ENCODE measurements at regions not wholly inside any gene's neighbourhood (a gene's known extent, or its start where the extent isn't known, plus 50 kb on each side); places are given as distances from the start of the nearest gene placed in this dataset.

DNA sequence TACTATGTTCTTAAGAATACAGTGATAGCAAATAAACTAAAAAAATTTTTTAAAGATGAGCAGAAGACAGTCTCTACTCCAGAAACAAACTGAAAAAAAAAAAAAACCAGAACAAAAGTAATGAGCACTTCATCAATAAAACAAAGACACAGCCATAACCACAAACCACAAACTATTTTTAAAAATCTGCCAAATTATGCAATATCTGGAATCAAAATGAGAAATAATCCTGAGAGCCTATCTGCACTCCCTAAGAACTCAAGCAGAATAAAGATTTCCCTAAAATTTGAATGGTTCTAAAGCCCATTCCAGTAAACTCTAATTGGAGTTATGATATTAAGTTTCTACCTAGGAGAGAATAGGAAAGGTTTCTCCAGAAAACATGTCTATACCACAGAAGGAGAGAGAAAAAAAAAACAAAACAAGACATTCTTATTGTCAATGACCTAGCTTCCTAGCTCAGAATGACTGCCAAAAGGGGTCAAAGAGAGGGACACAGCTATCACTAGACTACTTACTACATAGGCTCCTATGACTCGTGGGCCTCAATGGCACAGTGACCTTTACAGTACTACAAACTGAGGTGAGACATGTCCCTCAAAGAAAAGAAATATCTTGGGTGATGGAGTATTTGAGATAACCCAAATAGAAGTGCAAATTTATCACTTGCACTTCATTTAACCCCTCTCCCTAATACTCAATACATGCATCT is 262.8 kb downstream of the ZEB2 start:
- TF ChIP-seq, protein P1, sequence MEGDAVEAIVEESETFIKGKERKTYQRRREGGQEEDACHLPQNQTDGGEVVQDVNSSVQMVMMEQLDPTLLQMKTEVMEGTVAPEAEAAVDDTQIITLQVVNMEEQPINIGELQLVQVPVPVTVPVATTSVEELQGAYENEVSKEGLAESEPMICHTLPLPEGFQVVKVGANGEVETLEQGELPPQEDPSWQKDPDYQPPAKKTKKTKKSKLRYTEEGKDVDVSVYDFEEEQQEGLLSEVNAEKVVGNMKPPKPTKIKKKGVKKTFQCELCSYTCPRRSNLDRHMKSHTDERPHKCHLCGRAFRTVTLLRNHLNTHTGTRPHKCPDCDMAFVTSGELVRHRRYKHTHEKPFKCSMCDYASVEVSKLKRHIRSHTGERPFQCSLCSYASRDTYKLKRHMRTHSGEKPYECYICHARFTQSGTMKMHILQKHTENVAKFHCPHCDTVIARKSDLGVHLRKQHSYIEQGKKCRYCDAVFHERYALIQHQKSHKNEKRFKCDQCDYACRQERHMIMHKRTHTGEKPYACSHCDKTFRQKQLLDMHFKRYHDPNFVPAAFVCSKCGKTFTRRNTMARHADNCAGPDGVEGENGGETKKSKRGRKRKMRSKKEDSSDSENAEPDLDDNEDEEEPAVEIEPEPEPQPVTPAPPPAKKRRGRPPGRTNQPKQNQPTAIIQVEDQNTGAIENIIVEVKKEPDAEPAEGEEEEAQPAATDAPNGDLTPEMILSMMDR (IDR thresholded peaks at IDR 0.05; ENCODE audit: insufficient read depth, low read length, poor library complexity, severe bottlenecking) = no peak
- TF ChIP-seq EZH2phosphoT487 (conservative IDR thresholded peaks at IDR 0.05; ENCODE audit: low read length) = no peak

Data from SU-DHL-6 (cell line).